ENCODE measurements at regions not wholly inside any gene's neighbourhood (a gene's known extent, or its start where the extent isn't known, plus 50 kb on each side); places are given as distances from the start of the nearest gene placed in this dataset.
"Not testable (repeated sequence)": the region's sequence is repeated elsewhere in the genome, so short reads cannot be mapped to it uniquely, and the experiment has no call there.

GRCh38 chr3:178302966-178303930 lies 233.0 kb upstream of the KCNMB2 start:
- no peak for DNase-seq

- DNase-seq = no peak
Measured at GRCh38 chr3:178304758-178305467, 231.3 kb upstream of the KCNMB2 start.

- DNase-seq = no peak
Measured at GRCh38 chr3:178306432-178307115, 229.7 kb upstream of the KCNMB2 start.

- no peak for DNase-seq
Measured at GRCh38 chr3:178308771-178309170, 227.5 kb upstream of the KCNMB2 start.

GRCh38 chr3:178310949-178311348 lies 225.3 kb upstream of the KCNMB2 start:
- DNase-seq = no peak

- DNase-seq = no peak
Measured at GRCh38 chr3:178313716-178314115, 222.5 kb upstream of the KCNMB2 start.

- DNase-seq = no peak
Measured at GRCh38 chr3:178318340-178318739, 217.9 kb upstream of the KCNMB2 start.

GRCh38 chr3:178318941-178319816 lies 217.1 kb upstream of the KCNMB2 start:
- no peak for DNase-seq

GRCh38 chr3:178320456-178321351 lies 215.5 kb upstream of the KCNMB2 start:
- DNase-seq = no peak

- DNase-seq = no peak
Measured at GRCh38 chr3:178324356-178324755, 211.9 kb upstream of the KCNMB2 start.

GRCh38 chr3:178325330-178325729 lies 210.9 kb upstream of the KCNMB2 start:
- no peak for DNase-seq

GRCh38 chr3:178329936-178330335 lies 206.3 kb upstream of the KCNMB2 start:
- DNase-seq = no peak

- no peak for DNase-seq
Measured at GRCh38 chr3:178334239-178334638, 202.0 kb upstream of the KCNMB2 start.

GRCh38 chr3:178336336-178336735 lies 199.9 kb upstream of the KCNMB2 start:
- DNase-seq = no peak

- DNase-seq = no peak
Measured at GRCh38 chr3:178340506-178340905, 195.7 kb upstream of the KCNMB2 start.

- DNase-seq = no peak
Measured at GRCh38 chr3:178341636-178342035, 194.6 kb upstream of the KCNMB2 start.

GRCh38 chr3:178342111-178342510 lies 194.1 kb upstream of the KCNMB2 start:
- no peak for DNase-seq

GRCh38 chr3:178343433-178344038 lies 192.7 kb upstream of the KCNMB2 start:
- no peak for DNase-seq

- DNase-seq = no peak
Measured at GRCh38 chr3:178345944-178346343, 190.3 kb upstream of the KCNMB2 start.

- not testable (repeated sequence) for DNase-seq
Measured at GRCh38 chr3:178348561-178349217, 187.5 kb upstream of the KCNMB2 start.
